IPS-NIHi7 (cell line): ENCODE measurements at regions not wholly inside any gene's neighbourhood (a gene's known extent, or its start where the extent isn't known, plus 50 kb on each side); places are given as distances from the start of the nearest gene placed in this dataset.
"Not testable (repeated sequence)": the region's sequence is repeated elsewhere in the genome, so short reads cannot be mapped to it uniquely, and the experiment has no call there.

Experiments
- DNase-seq: peaks from one replicate; pipeline ENCODE4 v3.0.0; 2012; ENCODE audit warnings: mixed read lengths; ENCODE audit errors: extremely low spot score

DNA sequence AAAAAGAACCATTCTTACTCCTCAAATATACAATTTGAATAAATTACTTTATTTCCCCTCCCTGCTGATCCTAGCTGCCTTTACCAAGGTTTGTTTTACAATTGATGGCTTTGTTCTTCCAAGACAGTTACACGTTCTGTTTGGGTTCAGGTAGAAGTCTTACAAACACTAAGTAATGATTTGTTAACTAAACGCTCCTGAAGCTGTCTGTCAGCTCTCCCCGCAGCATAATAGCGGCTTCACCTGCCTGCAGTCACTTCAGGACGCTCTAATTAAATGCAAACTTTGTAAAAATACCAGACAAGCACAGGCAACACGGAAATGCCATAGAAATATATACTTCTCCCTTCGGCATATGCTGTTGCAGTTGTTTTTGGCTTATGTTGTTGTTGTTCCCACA, 176.4 kb upstream of the MDFIC2 start:
- no peak for DNase-seq

DNA sequence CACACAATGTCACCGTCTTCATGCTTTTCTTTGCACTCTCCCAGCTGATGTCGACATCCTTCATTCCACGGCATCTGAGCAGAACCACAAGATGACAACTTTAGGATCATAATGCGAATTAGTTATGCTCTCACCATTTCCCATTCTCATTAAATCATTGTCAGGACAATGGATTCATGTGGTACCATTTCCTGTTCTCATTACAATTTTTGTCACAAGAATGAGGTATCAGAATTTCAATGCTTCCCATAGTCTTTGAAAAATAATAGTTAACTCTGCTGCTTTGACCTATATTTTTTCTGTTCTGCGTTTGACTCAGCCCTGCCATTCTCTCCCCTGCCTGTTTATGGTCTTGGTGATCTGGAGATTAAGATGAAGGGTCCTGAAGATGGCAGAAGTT, 175.7 kb upstream of the MDFIC2 start:
- no peak for DNase-seq

DNA sequence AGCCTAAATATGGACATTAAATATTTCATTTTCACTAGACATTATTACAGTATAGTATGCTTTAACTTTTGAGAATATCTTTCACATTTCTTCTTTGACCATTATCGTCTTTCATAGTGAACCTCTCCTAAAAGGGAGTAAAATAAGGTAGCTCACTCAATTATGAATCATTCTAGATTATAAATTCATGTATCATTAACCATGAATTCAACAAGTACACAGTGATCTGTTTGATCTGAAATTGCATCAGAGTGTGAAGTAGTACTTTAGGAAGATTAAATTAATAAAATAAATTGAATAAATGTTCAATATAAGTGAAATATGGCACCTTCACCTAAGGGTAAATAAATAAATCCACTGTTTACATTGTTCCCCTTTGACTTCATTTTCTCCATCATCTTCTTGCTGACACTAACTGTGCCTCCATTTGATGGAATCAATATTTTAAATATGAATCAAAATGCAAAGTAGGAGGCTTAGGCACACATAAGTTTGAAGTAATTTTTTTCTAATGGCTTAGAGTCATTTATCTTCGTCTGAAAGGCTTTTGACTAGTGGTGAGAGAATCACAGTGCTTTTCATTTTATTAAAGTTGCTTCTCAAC, 174.1 kb upstream of the MDFIC2 start:
- DNase-seq, result no peak

DNA sequence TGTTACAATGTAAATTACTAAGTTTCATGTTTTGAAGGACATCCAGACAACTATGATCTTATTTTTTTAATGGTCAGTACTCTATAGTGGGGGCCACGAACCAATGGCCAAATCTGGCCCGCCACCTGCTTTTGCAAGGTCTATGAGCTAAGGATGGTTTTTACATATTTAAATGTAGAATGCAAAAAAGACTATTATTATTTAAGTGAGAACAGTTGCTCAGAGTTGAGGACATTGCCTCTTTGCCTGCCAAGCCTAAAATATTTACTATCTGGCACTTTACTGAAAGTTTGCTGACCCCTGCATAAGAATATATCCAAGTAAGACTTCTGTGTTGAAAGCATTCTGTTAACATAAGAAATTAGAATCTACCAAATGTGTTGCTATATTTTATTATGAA, 163.7 kb upstream of the MDFIC2 start:
- DNase-seq, result no peak

DNA sequence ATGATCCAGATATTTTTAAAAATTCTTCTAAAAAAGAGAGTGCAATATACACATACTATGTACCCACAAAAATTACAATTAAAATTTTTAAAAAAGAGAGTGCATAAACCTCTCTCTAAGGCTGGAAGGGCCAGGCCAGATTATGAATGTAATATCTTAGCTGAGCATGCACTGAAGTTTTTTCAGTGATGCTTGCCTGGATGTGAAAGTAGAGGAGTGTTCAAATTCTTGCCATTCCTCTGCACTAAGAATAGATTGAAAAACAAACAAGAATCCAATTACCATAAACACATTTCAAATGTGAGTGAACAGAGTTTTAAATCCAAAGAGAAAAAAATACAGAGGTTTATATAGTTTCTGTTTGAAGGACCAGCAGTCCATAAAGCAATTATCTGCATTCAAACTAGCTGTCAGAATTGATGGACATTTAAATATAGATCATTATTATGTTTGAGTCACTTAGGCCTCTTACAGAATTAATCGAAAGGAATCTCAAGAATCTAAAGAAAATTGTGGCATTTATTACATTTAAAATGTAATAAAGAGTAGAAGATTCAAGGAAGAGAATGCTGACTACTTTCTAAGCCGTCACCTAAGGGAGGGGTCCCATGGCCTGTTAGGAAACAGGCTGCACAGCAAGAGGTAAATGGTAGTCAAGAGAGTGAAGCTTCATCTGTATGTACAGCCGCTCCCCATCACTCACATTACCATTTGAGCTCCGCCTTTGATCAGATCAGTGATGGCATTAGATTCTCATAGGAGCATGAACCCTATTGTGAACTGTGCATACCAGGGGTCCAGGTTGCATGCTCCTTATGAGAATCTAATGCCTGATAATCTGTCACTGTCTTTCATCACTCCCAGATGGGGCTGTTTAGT, 159.3 kb upstream of the MDFIC2 start:
- no peak for DNase-seq

DNA sequence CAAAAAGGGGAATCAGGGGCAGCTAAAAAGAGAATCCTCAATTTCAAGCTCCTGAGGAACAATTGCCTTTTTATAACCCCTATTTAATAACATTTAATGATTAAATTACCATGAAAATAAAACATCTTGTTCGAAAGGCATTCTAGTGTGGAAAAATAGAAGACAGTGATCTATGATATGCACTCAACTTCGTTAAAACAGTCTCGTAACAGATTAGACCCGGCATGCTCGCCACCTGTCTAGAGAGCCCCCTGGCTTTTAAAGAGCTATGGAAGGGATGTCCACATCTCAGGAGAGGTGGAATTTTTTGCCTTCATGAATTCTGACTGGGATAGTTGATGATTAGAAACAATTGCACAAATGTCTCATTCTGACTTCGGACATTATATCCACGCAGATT, 153.7 kb upstream of the MDFIC2 start:
- DNase-seq, result no peak

DNA sequence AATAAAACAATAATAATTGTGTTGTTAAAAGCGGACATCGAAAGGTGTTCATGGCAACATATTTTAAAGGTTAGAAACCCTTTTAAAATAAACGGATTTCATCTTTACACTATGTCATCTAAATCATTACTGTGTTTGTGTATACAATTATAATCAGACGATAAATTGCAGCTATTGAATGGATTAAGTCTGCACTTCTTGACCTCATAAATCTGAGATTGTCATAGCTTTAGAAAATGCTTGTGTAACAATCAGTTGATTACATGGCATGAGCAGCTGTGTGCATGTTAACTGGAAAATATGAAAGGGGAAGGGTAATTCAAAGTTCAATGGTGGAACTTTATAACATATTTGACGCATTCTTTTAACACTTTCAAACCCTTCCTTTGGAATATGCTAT, 152.4 kb upstream of the MDFIC2 start:
- no peak for DNase-seq

DNA sequence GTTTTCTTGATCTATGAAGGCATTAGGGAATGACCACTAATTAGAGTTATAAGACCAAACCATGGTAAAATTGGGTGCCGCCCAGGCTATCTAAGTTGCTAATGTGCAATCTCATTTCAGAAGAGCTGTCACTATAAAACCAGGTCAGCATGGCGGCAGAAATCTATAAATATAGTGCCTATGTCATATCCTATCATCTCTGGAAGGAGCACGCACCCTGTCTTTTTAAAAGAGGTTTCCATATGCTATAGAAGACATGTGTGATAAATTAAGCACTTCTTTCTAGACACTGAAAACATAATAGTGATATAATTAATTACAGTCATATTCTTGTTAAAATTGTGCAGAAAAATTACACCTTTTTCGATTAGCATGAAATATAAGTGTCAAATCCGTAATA, 152.0 kb upstream of the MDFIC2 start:
- DNase-seq, result no peak

DNA sequence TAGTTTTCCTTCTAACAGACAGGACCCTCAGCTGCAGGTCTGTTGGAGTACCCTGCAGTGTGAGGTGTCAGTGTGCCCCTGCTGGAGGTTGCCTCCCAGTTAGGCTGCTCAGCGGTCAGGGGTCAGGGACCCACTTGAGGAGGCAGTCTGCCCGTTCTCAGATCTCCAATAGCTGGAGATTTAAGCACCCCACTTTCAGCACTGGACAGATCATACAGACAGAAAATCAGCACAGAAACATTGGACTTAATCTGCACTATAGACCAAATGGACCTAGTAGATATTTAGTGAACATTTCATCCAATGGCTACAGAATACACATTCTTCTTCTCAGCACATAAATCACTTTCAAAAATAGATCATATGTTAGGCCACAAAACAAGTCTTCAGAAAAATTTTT, 137.8 kb upstream of the MDFIC2 start:
- DNase-seq, result not testable (repeated sequence)

DNA sequence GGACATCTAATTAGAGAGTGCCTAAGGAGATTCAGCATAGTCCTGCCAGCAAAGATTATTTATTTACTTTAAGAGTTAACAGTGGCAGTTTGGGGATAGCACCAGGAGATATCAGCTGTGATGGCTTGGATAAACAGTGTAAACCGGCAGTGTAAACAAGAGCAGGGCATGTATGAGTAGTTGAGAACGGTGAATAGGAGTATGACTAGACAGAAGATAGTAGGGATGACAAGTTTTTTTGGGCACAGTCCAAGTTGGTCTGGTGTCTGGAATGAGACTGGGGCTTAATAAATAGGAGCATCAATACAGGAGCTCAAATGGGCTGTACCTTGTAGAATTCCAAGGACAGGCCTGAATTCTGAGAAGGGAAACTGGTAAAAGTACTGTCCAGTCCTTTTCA, 123.0 kb upstream of the MDFIC2 start:
- DNase-seq, result not testable (repeated sequence)

DNA sequence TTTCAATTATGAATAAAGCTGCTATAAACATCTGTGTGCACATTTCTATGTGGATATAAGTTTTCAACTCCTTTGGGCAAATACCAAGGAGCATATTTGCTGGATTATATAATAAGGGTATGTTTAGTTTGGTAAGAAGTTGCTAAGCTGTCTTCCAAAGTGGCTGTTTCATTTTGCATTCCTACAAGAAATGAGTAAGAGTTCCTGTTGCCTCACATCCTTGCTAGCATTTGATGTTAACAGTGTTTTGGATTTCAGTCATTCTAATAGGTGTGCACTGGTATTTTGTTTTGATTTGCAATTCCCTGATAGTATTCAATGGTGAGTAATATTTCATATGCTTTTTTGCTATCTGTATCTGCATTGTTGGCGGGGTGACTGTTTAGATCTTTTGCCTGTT, 120.7 kb upstream of the MDFIC2 start:
- DNase-seq, result no peak

DNA sequence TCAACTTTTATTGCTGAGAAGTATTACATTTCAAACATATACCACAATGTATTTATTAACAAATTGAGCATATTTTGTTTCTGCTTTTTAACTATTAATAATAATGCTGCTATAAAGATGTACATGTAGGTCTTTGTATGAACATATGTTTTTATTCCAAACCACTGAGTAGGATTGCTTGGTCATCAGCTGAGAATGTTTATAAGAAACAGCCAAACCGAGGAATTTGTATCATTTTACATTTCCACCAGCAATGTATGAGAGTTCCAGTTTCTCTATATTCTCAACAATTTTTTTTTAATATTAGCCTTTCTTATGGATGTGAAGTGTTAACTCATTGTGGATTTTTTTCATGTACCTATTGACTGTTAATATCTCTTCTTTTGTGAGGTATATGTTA, 119.5 kb upstream of the MDFIC2 start:
- DNase-seq, result no peak

DNA sequence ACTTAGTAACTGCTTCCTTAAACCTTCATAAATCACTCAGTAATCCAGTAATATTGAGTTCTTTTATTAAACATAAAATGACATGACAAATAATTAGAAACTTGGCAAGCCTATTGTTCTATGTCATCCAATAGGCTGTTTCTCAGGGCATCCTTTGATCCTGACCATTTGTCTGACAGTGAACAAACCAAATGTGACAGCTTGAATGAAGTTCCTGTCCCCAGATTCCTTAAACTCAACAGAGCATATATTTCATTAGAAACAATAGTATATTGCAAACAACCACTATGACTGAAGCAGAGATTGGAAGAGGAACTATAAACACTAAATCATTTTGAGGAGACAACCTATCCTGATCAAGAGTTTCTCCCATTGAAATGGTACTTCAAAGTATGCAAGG, 113.6 kb upstream of the MDFIC2 start:
- DNase-seq, result no peak

DNA sequence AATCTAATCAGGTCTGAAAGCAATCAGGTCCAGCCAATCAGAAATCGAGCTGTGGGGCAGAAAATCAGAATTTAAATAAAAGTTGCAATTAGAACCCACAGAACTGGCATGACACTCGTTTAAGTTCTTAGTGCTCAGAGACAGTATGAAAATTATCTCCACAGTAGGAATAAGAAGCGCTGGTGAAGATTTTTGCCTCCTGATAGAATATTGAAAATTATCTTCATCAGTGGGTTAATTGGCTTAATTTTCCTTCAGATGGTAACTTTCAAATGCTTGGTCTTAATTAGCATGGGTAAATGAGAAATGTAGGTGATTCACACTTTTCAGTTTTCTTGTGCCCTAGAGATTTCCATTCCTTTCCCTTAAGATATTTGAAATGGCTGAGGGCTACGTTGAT, 109.1 kb upstream of the MDFIC2 start:
- DNase-seq, result no peak

DNA sequence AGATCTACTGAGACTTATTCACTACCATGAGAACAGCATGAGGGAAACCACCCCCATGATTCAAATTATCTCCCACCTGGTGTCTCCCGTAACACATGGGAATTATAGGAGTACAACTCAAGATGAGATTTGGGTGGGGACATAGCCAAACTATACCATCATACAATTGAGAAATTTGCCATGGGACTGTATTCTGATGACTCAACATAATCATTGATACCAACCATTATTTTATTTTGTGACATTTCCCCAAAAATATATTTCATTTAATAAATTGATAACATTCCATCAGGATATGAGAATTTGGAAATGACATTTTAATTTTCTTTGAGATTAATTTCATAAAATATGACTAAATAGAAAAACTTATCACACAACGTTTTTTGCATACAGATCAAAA, 96.6 kb upstream of the MDFIC2 start:
- DNase-seq, result no peak

DNA sequence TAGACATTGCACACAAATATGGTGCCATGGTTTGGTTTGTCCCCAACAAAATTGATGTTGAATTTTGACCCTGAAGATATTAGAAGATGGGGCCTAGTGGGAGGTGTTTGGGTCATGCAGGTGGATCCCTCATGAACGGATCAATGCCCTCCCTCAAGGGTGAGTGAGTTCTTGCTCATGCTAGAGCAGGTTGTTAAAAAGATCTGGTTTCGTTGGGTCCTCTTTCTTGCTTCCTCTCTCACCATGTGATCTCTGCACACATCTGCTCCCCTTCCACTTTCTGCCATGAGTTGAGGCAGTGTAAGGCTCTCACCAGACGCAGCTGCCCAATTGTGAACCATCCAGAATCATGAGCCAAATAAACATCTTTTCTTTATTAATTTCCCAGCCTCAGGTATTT, 87.8 kb upstream of the MDFIC2 start:
- DNase-seq, result no peak

DNA sequence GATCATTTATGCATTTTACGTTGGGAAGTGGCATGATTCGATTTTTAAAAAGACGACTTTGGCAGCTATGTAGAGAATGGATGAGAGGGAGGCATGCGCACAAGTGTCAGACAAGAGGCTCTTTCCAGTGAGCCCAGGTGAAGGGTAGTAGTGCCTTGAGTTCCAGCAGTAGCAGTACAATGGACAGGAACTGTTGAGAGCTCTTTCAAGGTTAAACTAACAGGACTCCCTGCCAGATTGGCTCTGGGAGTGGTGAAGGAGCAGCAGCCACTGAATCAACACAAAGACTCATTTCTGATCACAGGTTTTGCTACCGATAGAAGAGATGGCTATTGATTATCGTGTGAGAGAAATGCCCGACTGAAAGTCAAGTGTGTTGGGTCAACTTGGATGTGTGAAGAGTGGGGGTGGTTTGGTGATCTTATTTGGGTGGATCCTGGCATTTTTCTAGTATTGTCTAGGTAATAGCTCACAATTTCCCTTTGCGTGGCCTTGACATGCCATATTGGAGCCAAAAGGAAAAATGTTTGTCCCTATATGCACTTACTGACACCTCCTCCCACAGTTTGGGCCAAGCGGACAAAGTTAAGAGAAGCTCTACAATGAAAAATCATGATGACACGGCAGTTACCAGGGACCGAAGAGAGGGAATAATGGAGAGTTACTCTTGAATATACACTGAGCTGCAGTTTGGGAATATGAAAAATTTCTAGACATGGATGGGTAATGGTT, 81.6 kb upstream of the MDFIC2 start:
- no peak for DNase-seq

DNA sequence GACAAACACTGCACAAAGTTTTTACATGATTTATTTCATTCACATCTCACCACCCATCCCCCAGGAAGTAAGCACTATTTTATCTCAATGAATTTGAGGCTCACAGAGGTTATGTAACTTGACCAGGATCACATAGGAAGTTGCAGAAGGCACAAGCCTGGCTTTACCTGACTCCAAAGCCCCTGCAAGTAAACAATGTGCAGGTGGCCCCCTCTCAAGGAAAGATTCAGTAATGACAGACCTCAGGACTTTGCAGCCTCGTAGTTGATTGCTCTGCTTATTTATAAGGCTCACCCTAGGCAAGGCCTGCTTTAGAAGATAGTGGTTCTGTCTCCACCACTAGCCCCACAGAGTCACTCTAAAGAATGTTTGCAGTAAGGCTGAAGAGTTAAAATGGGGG, 79.8 kb upstream of the MDFIC2 start:
- DNase-seq, result peak; percentile 48

DNA sequence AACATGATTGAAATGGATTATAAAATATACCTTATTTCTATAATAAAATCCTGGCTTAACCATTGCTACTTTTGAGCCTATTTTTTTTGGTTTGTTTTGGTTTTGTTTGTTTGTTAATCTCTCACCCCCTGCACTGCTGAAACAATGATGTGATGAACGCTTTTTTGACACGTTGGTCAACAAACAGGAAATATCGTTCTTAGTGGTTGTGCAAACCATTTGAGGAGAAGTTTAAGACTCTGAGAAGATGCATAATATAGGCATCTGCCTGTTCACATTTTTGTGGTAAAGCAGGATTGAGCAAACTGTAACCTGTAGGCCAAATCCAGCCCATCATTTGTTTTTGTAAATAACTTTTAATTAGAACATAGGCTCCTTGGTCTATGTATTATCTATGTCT, 75.5 kb upstream of the MDFIC2 start:
- no peak for DNase-seq

DNA sequence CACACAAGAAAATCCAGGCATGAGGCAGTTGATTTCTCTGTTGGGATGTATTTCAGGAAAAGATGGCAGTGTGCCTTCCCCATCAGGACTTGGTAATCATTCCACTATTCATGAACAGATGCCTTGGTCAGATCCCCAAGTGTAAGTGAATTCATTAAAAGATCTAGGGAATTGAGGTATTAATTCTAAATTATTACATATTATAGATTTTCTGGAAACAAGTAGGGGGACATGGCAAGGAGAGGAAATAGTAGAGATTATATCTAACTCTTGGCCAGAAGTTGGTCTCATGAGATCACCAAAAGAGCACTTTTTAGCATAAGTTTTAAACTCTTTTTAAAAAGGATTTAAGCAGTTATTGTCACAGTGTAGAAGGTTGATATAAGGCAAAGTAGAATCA, 74.4 kb upstream of the MDFIC2 start:
- DNase-seq, result no peak

DNA sequence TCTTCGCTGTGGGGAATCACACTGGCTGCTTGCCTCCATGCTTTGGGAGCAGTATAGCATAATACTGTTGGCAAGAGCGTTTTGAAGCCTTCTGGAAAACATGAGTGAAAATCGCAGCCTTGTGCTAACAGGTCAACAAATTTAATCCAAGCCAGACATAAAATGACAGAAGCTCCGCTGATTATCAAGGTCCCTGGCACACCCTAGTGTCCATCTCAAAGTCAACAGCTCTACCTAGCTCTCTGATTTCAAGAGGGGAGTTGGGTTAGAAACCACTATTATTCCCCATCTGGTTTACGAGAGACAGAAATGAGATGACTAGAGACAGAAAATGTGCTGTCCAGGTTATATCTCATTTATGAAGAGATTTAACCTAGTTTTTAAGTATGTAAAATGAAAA, 73.6 kb upstream of the MDFIC2 start:
- peak; percentile 13 for DNase-seq

DNA sequence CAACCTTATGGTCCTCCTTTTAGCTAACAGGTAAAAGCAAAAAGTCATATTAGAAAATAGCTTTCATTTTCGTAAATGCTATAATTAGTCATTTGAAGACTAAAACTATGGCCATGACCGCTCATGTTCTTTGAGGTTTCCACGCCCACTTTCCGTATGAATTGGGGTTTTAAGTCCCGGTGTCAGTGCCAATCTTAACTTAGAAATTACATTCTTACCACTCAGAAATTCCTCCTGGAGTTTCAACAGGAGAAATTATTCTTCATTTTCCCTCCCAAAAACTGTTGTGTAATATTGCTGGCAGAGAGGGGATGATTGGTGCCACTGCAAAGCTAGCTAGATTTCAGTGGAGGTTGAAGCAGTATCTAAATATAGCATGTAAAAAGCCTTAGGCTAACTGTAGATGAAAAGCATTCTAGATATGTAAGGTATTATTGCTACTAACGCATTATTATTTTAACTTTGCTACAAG, 71.0 kb upstream of the MDFIC2 start:
- no peak for DNase-seq

DNA sequence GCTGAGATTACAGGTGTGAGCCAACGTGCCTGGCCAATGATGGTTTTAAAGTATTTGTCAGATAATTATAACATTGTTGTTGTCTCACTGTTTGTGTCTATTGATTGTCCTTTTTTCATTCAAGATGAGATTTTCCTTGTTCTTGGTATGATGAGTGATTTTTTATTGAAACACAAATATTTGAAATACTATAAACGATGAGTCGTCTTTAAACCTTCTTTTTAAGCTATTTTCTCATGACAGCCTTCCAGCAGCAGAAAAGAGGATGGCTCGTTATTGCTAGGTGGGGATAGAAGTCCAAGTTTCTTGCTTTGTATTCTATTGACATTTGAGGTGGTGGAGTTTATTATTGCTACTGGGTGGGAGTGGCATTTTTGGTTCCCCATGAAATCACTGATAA, 61.7 kb upstream of the MDFIC2 start:
- DNase-seq, result no peak
